ENCODE measurements at regions not wholly inside any gene's neighbourhood (a gene's known extent, or its start where the extent isn't known, plus 50 kb on each side); places are given as distances from the start of the nearest gene placed in this dataset.

- no peak for DNase-seq
- in situ Hi-C loops (cut with HindIII; ENCODE audit: low pct_ligation_motif_present, low pct_unique_long_range_greater_than_20kb, low sequenced_read_pairs): no loop called here
Observed at GRCh38 chr4:8939160-8939839, 67.7 kb upstream of the HMX1 start.

- DNase-seq: no peak
- in situ Hi-C loops (cut with HindIII; ENCODE audit: low pct_ligation_motif_present, low pct_unique_long_range_greater_than_20kb, low sequenced_read_pairs): no loop called here
Observed at GRCh38 chr4:8938623-8939022, 67.0 kb upstream of the HMX1 start.

- in situ Hi-C loops (cut with HindIII; ENCODE audit: low pct_ligation_motif_present, low pct_unique_long_range_greater_than_20kb, low sequenced_read_pairs): no loop called here
Observed at GRCh38 chr4:8938137-8938536, 66.5 kb upstream of the HMX1 start.

GRCh38 chr4:8932884-8933283 is 61.2 kb upstream of the HMX1 start:
- in situ Hi-C loops (cut with HindIII; ENCODE audit: low pct_ligation_motif_present, low pct_unique_long_range_greater_than_20kb, low sequenced_read_pairs): no loop called here
- no peak for DNase-seq

More at GRCh38 chr4:8938137-8938536, 66.5 kb upstream of the HMX1 start:
- no peak for DNase-seq

- in situ Hi-C loops (cut with HindIII; ENCODE audit: low pct_ligation_motif_present, low pct_unique_long_range_greater_than_20kb, low sequenced_read_pairs): no loop called here
Observed at GRCh38 chr4:8928074-8928473, 56.4 kb upstream of the HMX1 start.

GRCh38 chr4:8922481-8922880 is 50.8 kb upstream of the HMX1 start:
- in situ Hi-C loops (cut with HindIII; ENCODE audit: low pct_ligation_motif_present, low pct_unique_long_range_greater_than_20kb, low sequenced_read_pairs): no loop called here
- DNase-seq: no peak

More at GRCh38 chr4:8928074-8928473, 56.4 kb upstream of the HMX1 start:
- no peak for DNase-seq

GRCh38 chr4:8921465-8921864 is 49.8 kb upstream of the HMX1 start:
- DNase-seq: no peak
- in situ Hi-C loops (cut with HindIII; ENCODE audit: low pct_ligation_motif_present, low pct_unique_long_range_greater_than_20kb, low sequenced_read_pairs): no loop called here
